ENCODE measurements at regions not wholly inside any gene's neighbourhood (a gene's known extent, or its start where the extent isn't known, plus 50 kb on each side); places are given as distances from the start of the nearest gene placed in this dataset.

DNA sequence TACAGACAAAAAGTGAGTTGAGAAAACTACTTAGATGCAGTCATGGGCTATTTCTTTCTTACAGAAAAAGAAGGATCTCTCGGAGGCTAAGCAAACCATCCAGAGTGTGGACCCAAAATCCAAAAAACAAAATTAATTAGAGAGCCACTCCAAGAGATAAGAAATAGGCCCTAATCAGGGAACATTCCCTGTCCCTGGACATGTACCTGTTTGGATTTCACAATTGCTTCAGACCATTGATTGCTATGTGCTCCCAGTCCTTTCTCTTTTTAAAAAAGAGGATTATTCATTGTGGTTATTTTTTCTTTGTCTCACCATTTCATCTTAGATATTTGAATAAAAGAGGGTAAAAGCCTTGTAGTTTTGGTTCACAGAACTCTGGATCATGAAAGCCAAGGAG, 549.9 kb downstream of the ETNK1 start:
- Histone ChIP-seq H3K27ac (replicated peaks; ENCODE audit: low read length) (no peak overlapping the region), H3K18ac (ENCODE audit: low read length) (no peak overlapping the region), H2AK5ac (ENCODE audit: low read depth, low read length) (no peak overlapping the region), H3K36me3 (replicated peaks in 1 of 2; ENCODE audit: control insufficient read depth in 2 of 2, insufficient read depth in 2 of 2, low read length in 2 of 2) (no peaks in the 10 kb centered on the region), H3K14ac (ENCODE audit: low read length) (no peak overlapping the region), H3K4me2 (ENCODE audit: insufficient read depth, low read length, poor library complexity, severe bottlenecking) (no peak overlapping the region), H2BK120ac (ENCODE audit: low read depth, low read length) (no peak overlapping the region), H3K9me3 (replicated peaks in 1 of 2; ENCODE audit: control insufficient read depth in 2 of 2, insufficient read depth in 1 of 2, low read depth in 1 of 2, low read length in 2 of 2) (no peaks in the 10 kb centered on the region), H3K27me3 (ENCODE audit: control insufficient read depth in 3 of 3, insufficient read depth in 3 of 3, low read depth in 1 of 3, low read length in 3 of 3) (no peaks in the 10 kb centered on the region), H3K9ac (ENCODE audit: low read depth, low read length, poor library complexity) (no peak overlapping the region), H4K91ac (ENCODE audit: low read depth, low read length, poor library complexity) (no peak overlapping the region), H3K79me1 (ENCODE audit: low read depth, low read length) (no peaks in the 10 kb centered on the region), H3K4me3 (ENCODE audit: low read length in 2 of 2) (no peak overlapping the region), H2BK5ac (ENCODE audit: low read length) (no peak overlapping the region), H3K4ac (ENCODE audit: low read length) (no peak overlapping the region), H3K4me1 (ENCODE audit: control insufficient read depth in 2 of 2, insufficient read depth in 1 of 2, low read depth in 1 of 2, low read length in 2 of 2) (no peaks in the 10 kb centered on the region), H2BK12ac (ENCODE audit: low read length) (no peak overlapping the region), H4K8ac (ENCODE audit: low read depth, low read length) (no peak overlapping the region), H3K23ac (ENCODE audit: low read depth, low read length, poor library complexity) (no peak overlapping the region), H2BK15ac (ENCODE audit: low read length) (no peak overlapping the region), H2AFZ (ENCODE audit: low read length) (no peak overlapping the region)
- no peak for DNase-seq (ENCODE audit: low spot score)
- WGBS, 2 donors (ENCODE audit: extremely low coverage in 2 of 2, insufficient read length in 2 of 2, insufficient replicate concordance in 1 of 2) = no CpG with 5 or more reads among the region's 1 CpG

DNA sequence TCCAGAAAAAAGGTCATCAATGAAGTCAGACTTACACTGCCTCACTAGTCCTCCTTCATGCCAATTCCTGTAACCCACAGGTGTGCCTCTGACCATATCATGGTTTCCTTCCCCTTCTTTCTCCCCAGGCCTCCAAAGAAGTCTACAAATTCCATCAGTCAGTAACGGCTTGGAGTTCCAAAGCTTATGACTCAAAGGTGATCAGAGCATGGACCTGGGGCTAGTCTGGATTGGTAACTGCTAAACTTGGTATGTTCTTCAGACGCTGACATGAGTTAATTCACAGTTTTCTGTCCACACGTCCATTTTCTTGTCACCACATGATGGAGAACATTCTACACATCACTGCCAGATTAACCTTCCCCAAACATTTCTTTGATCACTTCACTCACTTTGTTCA, 560.4 kb downstream of the ETNK1 start:
- Histone ChIP-seq H3K14ac (ENCODE audit: low read length) (no peak overlapping the region), H2BK12ac (ENCODE audit: low read length) (no peak overlapping the region), H2AFZ (ENCODE audit: low read length) (no peak overlapping the region), H3K23ac (ENCODE audit: low read depth, low read length, poor library complexity) (no peak overlapping the region), H4K91ac (ENCODE audit: low read depth, low read length, poor library complexity) (no peak overlapping the region), H3K27ac (replicated peaks; ENCODE audit: low read length) (no peak overlapping the region), H3K4me1 (ENCODE audit: control insufficient read depth in 2 of 2, insufficient read depth in 1 of 2, low read depth in 1 of 2, low read length in 2 of 2) (no peaks in the 10 kb centered on the region), H3K36me3 (replicated peaks in 1 of 2; ENCODE audit: control insufficient read depth in 2 of 2, insufficient read depth in 2 of 2, low read length in 2 of 2) (no peaks in the 10 kb centered on the region), H2BK5ac (ENCODE audit: low read length) (no peak overlapping the region), H3K27me3 (ENCODE audit: control insufficient read depth in 3 of 3, insufficient read depth in 3 of 3, low read depth in 1 of 3, low read length in 3 of 3) (no peaks in the 10 kb centered on the region), H3K79me1 (ENCODE audit: low read depth, low read length) (no peaks in the 10 kb centered on the region), H3K9me3 (replicated peaks in 1 of 2; ENCODE audit: control insufficient read depth in 2 of 2, insufficient read depth in 1 of 2, low read depth in 1 of 2, low read length in 2 of 2) (no peaks in the 10 kb centered on the region), H3K4ac (ENCODE audit: low read length) (no peak overlapping the region), H3K4me3 (ENCODE audit: low read length in 2 of 2) (no peak overlapping the region), H3K4me2 (ENCODE audit: insufficient read depth, low read length, poor library complexity, severe bottlenecking) (no peak overlapping the region), H2BK120ac (ENCODE audit: low read depth, low read length) (no peak overlapping the region), H4K8ac (ENCODE audit: low read depth, low read length) (no peak overlapping the region), H2AK5ac (ENCODE audit: low read depth, low read length) (no peak overlapping the region), H3K18ac (ENCODE audit: low read length) (no peak overlapping the region), H2BK15ac (ENCODE audit: low read length) (no peak overlapping the region), H3K9ac (ENCODE audit: low read depth, low read length, poor library complexity) (no peak overlapping the region)
- no CpG with 5 or more reads among the region's 3 CpGs for WGBS, 2 donors (ENCODE audit: extremely low coverage in 2 of 2, insufficient read length in 2 of 2, insufficient replicate concordance in 1 of 2)
- DNase-seq (ENCODE audit: low spot score) = no peak

DNA sequence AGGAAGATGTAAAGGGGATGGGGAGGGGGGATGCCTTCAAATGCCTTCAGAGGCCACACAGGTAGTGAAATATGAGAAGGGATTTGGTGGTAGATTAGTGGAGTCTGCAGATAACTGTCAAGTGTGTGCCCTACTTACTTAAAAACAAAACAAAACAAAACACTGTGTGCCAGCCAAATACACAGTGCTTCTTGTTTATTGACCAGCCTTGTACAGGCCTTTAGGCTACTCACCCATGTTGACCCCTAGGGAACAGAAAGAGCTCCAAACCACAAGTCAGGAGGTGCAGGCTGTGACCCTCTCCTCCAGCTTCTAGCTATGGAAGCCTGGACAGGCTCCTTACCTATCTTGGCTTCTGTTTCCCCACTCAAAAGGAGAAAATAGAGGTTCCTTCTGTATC, 562.0 kb downstream of the ETNK1 start:
- Histone ChIP-seq H3K18ac (ENCODE audit: low read length) (no peak overlapping the region), H2BK12ac (ENCODE audit: low read length) (no peak overlapping the region), H2BK15ac (ENCODE audit: low read length) (no peak overlapping the region), H3K4ac (ENCODE audit: low read length) (no peak overlapping the region), H3K27me3 (ENCODE audit: control insufficient read depth in 3 of 3, insufficient read depth in 3 of 3, low read depth in 1 of 3, low read length in 3 of 3) (no peaks in the 10 kb centered on the region), H3K4me3 (ENCODE audit: low read length in 2 of 2) (no peak overlapping the region), H4K91ac (ENCODE audit: low read depth, low read length, poor library complexity) (no peak overlapping the region), H3K36me3 (replicated peaks in 1 of 2; ENCODE audit: control insufficient read depth in 2 of 2, insufficient read depth in 2 of 2, low read length in 2 of 2) (no peaks in the 10 kb centered on the region), H3K9ac (ENCODE audit: low read depth, low read length, poor library complexity) (no peak overlapping the region), H4K8ac (ENCODE audit: low read depth, low read length) (no peak overlapping the region), H3K4me2 (ENCODE audit: insufficient read depth, low read length, poor library complexity, severe bottlenecking) (no peak overlapping the region), H2BK120ac (ENCODE audit: low read depth, low read length) (no peak overlapping the region), H3K79me1 (ENCODE audit: low read depth, low read length) (no peaks in the 10 kb centered on the region), H3K23ac (ENCODE audit: low read depth, low read length, poor library complexity) (no peak overlapping the region), H3K14ac (ENCODE audit: low read length) (no peak overlapping the region), H3K9me3 (replicated peaks in 1 of 2; ENCODE audit: control insufficient read depth in 2 of 2, insufficient read depth in 1 of 2, low read depth in 1 of 2, low read length in 2 of 2) (no peaks in the 10 kb centered on the region), H3K4me1 (ENCODE audit: control insufficient read depth in 2 of 2, insufficient read depth in 1 of 2, low read depth in 1 of 2, low read length in 2 of 2) (no peaks in the 10 kb centered on the region), H2BK5ac (ENCODE audit: low read length) (no peak overlapping the region), H2AFZ (ENCODE audit: low read length) (no peak overlapping the region), H2AK5ac (ENCODE audit: low read depth, low read length) (no peak overlapping the region), H3K27ac (replicated peaks; ENCODE audit: low read length) (no peak overlapping the region)
- no peak for DNase-seq (ENCODE audit: low spot score)

DNA sequence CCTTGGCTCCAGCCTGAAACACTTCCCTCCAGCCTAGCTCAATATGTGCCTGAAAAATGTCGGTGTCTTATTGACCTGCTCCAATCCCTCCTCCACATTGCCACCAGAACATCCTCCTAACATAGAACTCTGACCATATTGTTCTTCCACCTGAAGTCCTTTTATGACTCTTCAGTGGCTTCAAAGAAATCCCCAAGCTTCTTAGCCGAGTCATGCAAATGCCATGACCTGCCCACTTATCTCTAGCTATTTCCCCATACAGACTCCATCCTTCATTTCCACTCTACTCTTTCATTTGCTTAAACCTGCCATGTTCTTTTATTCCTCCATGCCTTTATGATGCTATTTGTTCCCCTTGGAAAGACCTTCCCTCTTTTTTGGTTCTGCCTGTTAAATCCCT, 568.6 kb downstream of the ETNK1 start:
- no peak overlapping the region for H3K4me3 ChIP-seq (ENCODE audit: low read length in 2 of 2)
- H2BK15ac ChIP-seq (ENCODE audit: low read length) = no peak overlapping the region
- no peak overlapping the region for H2BK5ac ChIP-seq (ENCODE audit: low read length)
- no peak overlapping the region for H2AFZ ChIP-seq (ENCODE audit: low read length)
- DNase-seq (ENCODE audit: low spot score) = no peak
- no peaks in the 10 kb centered on the region for H3K27me3 ChIP-seq (ENCODE audit: control insufficient read depth in 3 of 3, insufficient read depth in 3 of 3, low read depth in 1 of 3, low read length in 3 of 3)
- H2BK12ac ChIP-seq (ENCODE audit: low read length) = no peak overlapping the region
- no peak overlapping the region for H3K4ac ChIP-seq (ENCODE audit: low read length)
- no peak overlapping the region for H2AK5ac ChIP-seq (ENCODE audit: low read depth, low read length)
- no peak overlapping the region for H4K8ac ChIP-seq (ENCODE audit: low read depth, low read length)
- no peak overlapping the region for H2BK120ac ChIP-seq (ENCODE audit: low read depth, low read length)
- no peaks in the 10 kb centered on the region for H3K4me1 ChIP-seq (ENCODE audit: control insufficient read depth in 2 of 2, insufficient read depth in 1 of 2, low read depth in 1 of 2, low read length in 2 of 2)
- no peak overlapping the region for H4K91ac ChIP-seq (ENCODE audit: low read depth, low read length, poor library complexity)
- no peaks in the 10 kb centered on the region for H3K36me3 ChIP-seq (replicated peaks in 1 of 2; ENCODE audit: control insufficient read depth in 2 of 2, insufficient read depth in 2 of 2, low read length in 2 of 2)
- no peak overlapping the region for H3K9ac ChIP-seq (ENCODE audit: low read depth, low read length, poor library complexity)
- WGBS, 2 donors (ENCODE audit: extremely low coverage in 2 of 2, insufficient read length in 2 of 2, insufficient replicate concordance in 1 of 2) = no CpG with 5 or more reads among the region's 2 CpGs
- no peaks in the 10 kb centered on the region for H3K9me3 ChIP-seq (replicated peaks in 1 of 2; ENCODE audit: control insufficient read depth in 2 of 2, insufficient read depth in 1 of 2, low read depth in 1 of 2, low read length in 2 of 2)
- no peak overlapping the region for H3K4me2 ChIP-seq (ENCODE audit: insufficient read depth, low read length, poor library complexity, severe bottlenecking)
- H3K14ac ChIP-seq (ENCODE audit: low read length) = no peak overlapping the region
- H3K18ac ChIP-seq (ENCODE audit: low read length) = no peak overlapping the region
- H3K23ac ChIP-seq (ENCODE audit: low read depth, low read length, poor library complexity) = no peak overlapping the region
- no peak overlapping the region for H3K27ac ChIP-seq (replicated peaks; ENCODE audit: low read length)
- H3K79me1 ChIP-seq (ENCODE audit: low read depth, low read length) = no peaks in the 10 kb centered on the region
